ENCODE measurements at regions not wholly inside any gene's neighbourhood (a gene's known extent, or its start where the extent isn't known, plus 50 kb on each side); places are given as distances from the start of the nearest gene placed in this dataset.

DNA sequence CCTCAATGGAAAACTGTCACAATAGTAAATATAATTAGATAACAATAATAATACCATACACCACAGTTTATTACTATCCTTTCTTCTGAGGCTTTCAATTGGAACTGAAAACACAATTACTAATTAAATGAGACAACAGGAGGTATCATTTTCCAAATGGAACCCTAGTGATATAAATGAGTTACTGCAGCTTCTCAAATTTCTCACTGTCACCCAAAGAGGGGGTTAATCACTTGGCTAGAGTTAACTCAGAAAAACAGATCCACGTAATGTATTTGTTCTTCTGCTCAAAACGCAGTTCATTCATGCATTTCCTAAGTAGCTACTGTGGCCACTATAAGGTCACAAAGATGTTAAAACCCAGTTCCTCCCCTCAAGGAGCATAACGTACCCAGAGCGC lies 120.9 kb upstream of the FOXN3 start:
- Histone ChIP-seq H3K27ac (ENCODE audit: low read depth, low read length) (no peak overlapping the region), H4K20me1 (ENCODE audit: control insufficient read depth, insufficient read depth, low read depth, low read length) (no peaks in the 10 kb centered on the region), H3F3A (ENCODE audit: control insufficient read depth, insufficient read depth) (no peaks in the 10 kb centered on the region), H3K4me3 (ENCODE audit: low read length) (no peak overlapping the region), H3K9me2 (replicated peaks; ENCODE audit: control insufficient read depth, low read length) (no peaks in the 10 kb centered on the region), H3K9me3 (ENCODE audit: control insufficient read depth, insufficient read depth, low read length) (no peaks in the 10 kb centered on the region), H3K4me1 (ENCODE audit: control insufficient read depth, low read length) (no peaks in the 10 kb centered on the region), H3K79me2 (ENCODE audit: control insufficient read depth, low read length) (no peaks in the 10 kb centered on the region), H3K27me3 (ENCODE audit: control insufficient read depth, low read length) (no peaks in the 10 kb centered on the region), H3K4me2 (ENCODE audit: low read length) (no peak overlapping the region), H3K36me3 (ENCODE audit: control insufficient read depth, low read length) (no peaks in the 10 kb centered on the region)
- TF ChIP-seq, protein P1, sequence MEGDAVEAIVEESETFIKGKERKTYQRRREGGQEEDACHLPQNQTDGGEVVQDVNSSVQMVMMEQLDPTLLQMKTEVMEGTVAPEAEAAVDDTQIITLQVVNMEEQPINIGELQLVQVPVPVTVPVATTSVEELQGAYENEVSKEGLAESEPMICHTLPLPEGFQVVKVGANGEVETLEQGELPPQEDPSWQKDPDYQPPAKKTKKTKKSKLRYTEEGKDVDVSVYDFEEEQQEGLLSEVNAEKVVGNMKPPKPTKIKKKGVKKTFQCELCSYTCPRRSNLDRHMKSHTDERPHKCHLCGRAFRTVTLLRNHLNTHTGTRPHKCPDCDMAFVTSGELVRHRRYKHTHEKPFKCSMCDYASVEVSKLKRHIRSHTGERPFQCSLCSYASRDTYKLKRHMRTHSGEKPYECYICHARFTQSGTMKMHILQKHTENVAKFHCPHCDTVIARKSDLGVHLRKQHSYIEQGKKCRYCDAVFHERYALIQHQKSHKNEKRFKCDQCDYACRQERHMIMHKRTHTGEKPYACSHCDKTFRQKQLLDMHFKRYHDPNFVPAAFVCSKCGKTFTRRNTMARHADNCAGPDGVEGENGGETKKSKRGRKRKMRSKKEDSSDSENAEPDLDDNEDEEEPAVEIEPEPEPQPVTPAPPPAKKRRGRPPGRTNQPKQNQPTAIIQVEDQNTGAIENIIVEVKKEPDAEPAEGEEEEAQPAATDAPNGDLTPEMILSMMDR (IDR thresholded peaks at IDR 0.05; ENCODE audit: low read depth, low read length, poor library complexity, severe bottlenecking): peak; percentile 24
- TF ChIP-seq EZH2phosphoT487 (IDR thresholded peaks at IDR 0.05; ENCODE audit: borderline replicate concordance, low read length): no peak

DNA sequence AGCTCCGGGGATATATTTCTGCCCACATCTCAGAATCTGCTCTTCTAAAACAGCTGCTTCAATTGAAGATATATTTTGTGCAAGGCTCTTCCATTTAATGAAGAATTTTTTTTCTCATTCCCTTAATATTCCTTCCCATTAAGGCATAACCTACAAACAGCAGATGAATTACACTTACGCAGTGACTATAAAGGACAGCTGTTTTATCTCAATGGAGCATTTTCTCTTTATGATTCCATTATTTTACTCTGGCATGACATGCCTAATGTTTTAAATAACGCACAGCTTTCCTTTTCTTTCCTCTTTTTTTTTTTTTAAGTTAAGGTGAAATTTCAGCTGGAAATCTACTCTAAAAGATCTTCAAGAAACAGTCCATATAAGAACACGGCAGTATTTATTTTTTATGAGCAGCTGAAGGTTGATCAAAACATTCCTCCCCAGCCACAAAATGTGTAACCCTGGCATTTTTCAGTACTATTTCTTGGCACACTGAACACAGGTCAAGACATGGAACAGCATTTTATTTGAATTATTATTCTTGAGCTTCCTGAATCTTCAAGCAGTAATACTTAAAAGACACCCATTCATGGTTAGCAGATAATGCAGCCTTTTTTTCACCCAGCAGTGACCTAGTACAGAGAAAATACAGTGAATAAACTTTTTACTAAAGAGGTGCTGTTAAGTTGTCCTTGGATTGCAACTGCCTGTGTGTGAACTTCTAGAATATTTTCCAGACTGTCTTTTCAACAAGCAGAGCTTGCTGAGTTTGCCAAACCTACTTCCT lies 118.1 kb upstream of the FOXN3 start:
- no peak for TF ChIP-seq EZH2phosphoT487 (IDR thresholded peaks at IDR 0.05; ENCODE audit: borderline replicate concordance, low read length)
- TF ChIP-seq, protein P1 (IDR thresholded peaks at IDR 0.05; ENCODE audit: low read depth, low read length, poor library complexity, severe bottlenecking): no peak
- Histone ChIP-seq H3F3A (ENCODE audit: control insufficient read depth, insufficient read depth) (no peaks in the 10 kb centered on the region), H3K27me3 (ENCODE audit: control insufficient read depth, low read length) (no peaks in the 10 kb centered on the region), H3K4me3 (ENCODE audit: low read length) (no peak overlapping the region), H3K79me2 (ENCODE audit: control insufficient read depth, low read length) (no peaks in the 10 kb centered on the region), H3K4me1 (ENCODE audit: control insufficient read depth, low read length) (no peaks in the 10 kb centered on the region), H3K36me3 (ENCODE audit: control insufficient read depth, low read length) (no peaks in the 10 kb centered on the region), H3K9me2 (replicated peaks; ENCODE audit: control insufficient read depth, low read length) (no peaks in the 10 kb centered on the region), H3K27ac (ENCODE audit: low read depth, low read length) (no peak overlapping the region), H4K20me1 (ENCODE audit: control insufficient read depth, insufficient read depth, low read depth, low read length) (no peaks in the 10 kb centered on the region), H3K9me3 (ENCODE audit: control insufficient read depth, insufficient read depth, low read length) (no peaks in the 10 kb centered on the region), H3K4me2 (ENCODE audit: low read length) (no peak overlapping the region)

DNA sequence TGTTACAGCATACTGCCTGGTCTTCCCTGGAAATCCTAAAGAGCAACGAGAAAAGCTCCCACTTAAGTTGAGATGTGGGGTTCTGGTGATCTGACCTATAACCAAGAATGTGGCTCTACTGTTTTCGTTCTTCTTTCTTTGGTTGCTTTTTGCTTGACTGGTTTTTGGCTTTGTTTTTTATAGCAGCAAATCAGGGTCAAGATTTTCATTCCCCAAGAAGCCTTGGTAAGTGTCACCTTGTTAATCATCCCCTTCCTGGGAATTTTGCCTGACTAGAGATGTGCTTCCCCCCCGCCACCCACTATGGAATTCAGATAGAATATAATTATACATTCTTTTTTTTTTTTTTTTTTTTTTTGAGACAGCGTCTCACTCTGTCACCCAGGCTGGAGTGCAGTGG lies 116.7 kb upstream of the FOXN3 start:
- Histone ChIP-seq H3K79me2 (ENCODE audit: control insufficient read depth, low read length) (no peaks in the 10 kb centered on the region), H3K27me3 (ENCODE audit: control insufficient read depth, low read length) (no peaks in the 10 kb centered on the region), H3K27ac (ENCODE audit: low read depth, low read length) (no peak overlapping the region), H3K9me2 (replicated peaks; ENCODE audit: control insufficient read depth, low read length) (no peaks in the 10 kb centered on the region), H4K20me1 (ENCODE audit: control insufficient read depth, insufficient read depth, low read depth, low read length) (no peaks in the 10 kb centered on the region), H3K4me1 (ENCODE audit: control insufficient read depth, low read length) (no peaks in the 10 kb centered on the region), H3K9me3 (ENCODE audit: control insufficient read depth, insufficient read depth, low read length) (no peaks in the 10 kb centered on the region), H3K4me3 (ENCODE audit: low read length) (no peak overlapping the region), H3K36me3 (ENCODE audit: control insufficient read depth, low read length) (no peaks in the 10 kb centered on the region), H3F3A (ENCODE audit: control insufficient read depth, insufficient read depth) (no peaks in the 10 kb centered on the region), H3K4me2 (ENCODE audit: low read length) (no peak overlapping the region)
- TF ChIP-seq, protein P1 (IDR thresholded peaks at IDR 0.05; ENCODE audit: low read depth, low read length, poor library complexity, severe bottlenecking): no peak
- no peak for TF ChIP-seq EZH2phosphoT487 (IDR thresholded peaks at IDR 0.05; ENCODE audit: borderline replicate concordance, low read length)

Data from DOHH2 (cell line).